Activated B cell treated with CpG ODN at 0.5 μM for 24 hours (primary cell): ENCODE measurements at regions not wholly inside any gene's neighbourhood (a gene's known extent, or its start where the extent isn't known, plus 50 kb on each side); places are given as distances from the start of the nearest gene placed in this dataset.

Source experiments
- ATAC-seq: fragments of 200-7000 bp; cut with Tn5 transposase; one replicate; pipeline ENCODE4 v1.10.0; 2021; ENCODE audit warnings: low read depth, mild to moderate bottlenecking, moderate library complexity
- CTCF ChIA-PET: fragments of 350-600 bp; sonication (Branson Sonifier 250); formaldehyde crosslinking; loops from one replicate; lab custom pipeline; 2021; ENCODE audit warnings: antibody characterized with exemption; lab: Charles Lee
- POLR2A ChIA-PET: fragments of 350-600 bp; sonication (Branson Sonifier 250); formaldehyde crosslinking; loops from one replicate; lab custom pipeline; 2021; ENCODE audit warnings: antibody characterized with exemption; lab: Charles Lee
- DNase-seq: peaks from one replicate; pipeline ENCODE4 v3.0.0; 2022
- H3K27ac Mint-ChIP-seq: one replicate; pipeline ENCODE4 v1.8.0; 2020; ENCODE audit warnings: mixed read lengths
- H3K27me3 Mint-ChIP-seq: one replicate; pipeline ENCODE4 v1.8.0; 2021; ENCODE audit warnings: mixed read lengths
- H3K36me3 Mint-ChIP-seq: one replicate; pipeline ENCODE4 v1.8.0; 2021; ENCODE audit warnings: low read depth, mixed read lengths
- H3K4me1 Mint-ChIP-seq: one replicate; pipeline ENCODE4 v1.8.0; 2021; ENCODE audit warnings: mixed read lengths
- H3K4me3 Mint-ChIP-seq: one replicate; pipeline ENCODE4 v1.8.0; 2020; ENCODE audit warnings: mild to moderate bottlenecking, mixed read lengths
- H3K9me3 Mint-ChIP-seq: one replicate; pipeline ENCODE4 v1.8.0; 2020; ENCODE audit warnings: mixed read lengths
- CTCF ChIP-seq: fragments of 200-600 bp; IDR thresholded peaks from one replicate; pipeline ENCODE4 v1.8.0; 2022; ENCODE audit warnings: antibody characterized with exemption, mild to moderate bottlenecking
- intact Hi-C: fragments of 100-400 bp; cut with micrococcal nuclease; formaldehyde crosslinking; loops from one replicate; pipeline ENCODE4 v1.15.1; 2024

- Mint-ChIP-seq H3K9me3 (no peaks in the 10 kb centered on the region), H3K4me3 (no peak overlapping the region), H3K36me3 (no peaks in the 10 kb centered on the region), H3K27me3 (peaks cover 28% of the 10 kb centered on the region), H3K27ac (no peak overlapping the region), H3K4me1 (no peaks in the 10 kb centered on the region)
- intact Hi-C loops: no loop called here
- no peak for DNase-seq
- no peak for TF ChIP-seq CTCF
- CTCF ChIA-PET: interaction anchor here (1.5 to 1.8 kb wide), 2 partner anchors 11 to 12 kb away, joined by 4 to 6 read pairs; no protein-coding TSS in a partner anchor
- POLR2A ChIA-PET: no interaction called here
- no peak for ATAC-seq
Measured at GRCh38 chr2:176565641-176566323, 296.5 kb downstream of the MTX2 start.

GRCh38 chr2:176566496-176566895, 297.3 kb downstream of the MTX2 start:
- CTCF ChIA-PET: interaction anchor here (1.5 kb wide), 1 partner anchor 12 kb away, joined by 4 read pairs; no protein-coding TSS in a partner anchor
- POLR2A ChIA-PET: no interaction called here
- DNase-seq: no peak
- Mint-ChIP-seq H3K27me3 (peaks cover 25% of the 10 kb centered on the region), H3K27ac (no peak overlapping the region), H3K4me1 (no peaks in the 10 kb centered on the region), H3K36me3 (no peaks in the 10 kb centered on the region), H3K9me3 (no peaks in the 10 kb centered on the region), H3K4me3 (no peak overlapping the region)
- intact Hi-C loops: no loop called here
- no peak for ATAC-seq
- TF ChIP-seq CTCF: no peak

- Mint-ChIP-seq H3K27ac (no peak overlapping the region), H3K27me3 (peaks cover 25% of the 10 kb centered on the region), H3K9me3 (no peaks in the 10 kb centered on the region), H3K36me3 (no peaks in the 10 kb centered on the region), H3K4me3 (no peak overlapping the region), H3K4me1 (no peaks in the 10 kb centered on the region)
- ATAC-seq (no peak), DNase-seq (no peak)
- intact Hi-C loops: no loop called here
- ChIA-PET POLR2A (no interaction called here), CTCF (interaction anchor here (1.5 kb wide), 1 partner anchor 13 kb away, joined by 4 read pairs; no protein-coding TSS in a partner anchor)
- no peak for TF ChIP-seq CTCF
Measured at GRCh38 chr2:176566961-176567360, 297.7 kb downstream of the MTX2 start.

- peaks cover 25% of the 10 kb centered on the region for H3K27me3 Mint-ChIP-seq
Measured at GRCh38 chr2:176567361-176567760, 298.1 kb downstream of the MTX2 start.

More at GRCh38 chr2:176567361-176567760, 298.1 kb downstream of the MTX2 start:
- Mint-ChIP-seq H3K4me1 (no peaks in the 10 kb centered on the region), H3K27ac (no peak overlapping the region), H3K36me3 (no peaks in the 10 kb centered on the region), H3K4me3 (no peak overlapping the region), H3K9me3 (no peaks in the 10 kb centered on the region)
- intact Hi-C loops: no loop called here
- no peak for DNase-seq
- no peak for TF ChIP-seq CTCF
- ATAC-seq: no peak
- ChIA-PET CTCF (interaction anchor here (1.5 kb wide), 1 partner anchor 13 kb away, joined by 4 read pairs; no protein-coding TSS in a partner anchor), POLR2A (no interaction called here)
